ENCODE measurements at regions not wholly inside any gene's neighbourhood (a gene's known extent, or its start where the extent isn't known, plus 50 kb on each side); places are given as distances from the start of the nearest gene placed in this dataset.
"Not testable (repeated sequence)": the region's sequence is repeated elsewhere in the genome, so short reads cannot be mapped to it uniquely, and the experiment has no call there.

GRCh38 chr1:829932-830331 lies 93.8 kb upstream of the SAMD11 start:
- BruUV-seq (replicated peaks); H3K9me3 ChIP-seq; H3K4me1 ChIP-seq; H3K4me3 Mint-ChIP-seq (ENCODE audit: unreplicated experiment); H3K27me3 Mint-ChIP-seq (ENCODE audit: insufficient read depth, unreplicated experiment); POLR2A ChIA-PET; CTCF ChIA-PET; H3K36me3 ChIP-seq (ENCODE audit: control insufficient read depth, insufficient read depth, low read length); H3K27ac Mint-ChIP-seq (ENCODE audit: unreplicated experiment); H3K9me3 Mint-ChIP-seq (ENCODE audit: unreplicated experiment); DNase-seq; H3K27me3 ChIP-seq (replicated peaks; ENCODE audit: control insufficient read depth, insufficient read depth, low read length); intact Hi-C loops (cut with micrococcal nuclease; ENCODE audit: unreplicated experiment); H3K4me3 ChIP-seq (ENCODE audit: low read depth, low read length): not testable (repeated sequence)
- Mint-ChIP-seq H3K36me3 (ENCODE audit: insufficient read depth, unreplicated experiment) (peaks cover 21% of the 10 kb centered on the region), H3K4me1 (ENCODE audit: low read depth, unreplicated experiment) (peaks cover 11% of the 10 kb centered on the region)

- DNase-seq; H3K4me3 Mint-ChIP-seq (ENCODE audit: unreplicated experiment); H3K9me3 Mint-ChIP-seq (ENCODE audit: unreplicated experiment); H3K4me3 ChIP-seq (ENCODE audit: low read depth, low read length); H3K27me3 ChIP-seq (replicated peaks; ENCODE audit: control insufficient read depth, insufficient read depth, low read length); H3K36me3 ChIP-seq (ENCODE audit: control insufficient read depth, insufficient read depth, low read length); H3K27me3 Mint-ChIP-seq (ENCODE audit: insufficient read depth, unreplicated experiment); H3K27ac Mint-ChIP-seq (ENCODE audit: unreplicated experiment); BruUV-seq (replicated peaks); intact Hi-C loops (cut with micrococcal nuclease; ENCODE audit: unreplicated experiment); H3K9me3 ChIP-seq; POLR2A ChIA-PET; H3K4me1 ChIP-seq; CTCF ChIA-PET: not testable (repeated sequence)
- Mint-ChIP-seq H3K4me1 (ENCODE audit: low read depth, unreplicated experiment) (peaks cover 11% of the 10 kb centered on the region), H3K36me3 (ENCODE audit: insufficient read depth, unreplicated experiment) (peaks cover 21% of the 10 kb centered on the region)
Measured at GRCh38 chr1:830750-831149, 93.0 kb upstream of the SAMD11 start.

DNA sequence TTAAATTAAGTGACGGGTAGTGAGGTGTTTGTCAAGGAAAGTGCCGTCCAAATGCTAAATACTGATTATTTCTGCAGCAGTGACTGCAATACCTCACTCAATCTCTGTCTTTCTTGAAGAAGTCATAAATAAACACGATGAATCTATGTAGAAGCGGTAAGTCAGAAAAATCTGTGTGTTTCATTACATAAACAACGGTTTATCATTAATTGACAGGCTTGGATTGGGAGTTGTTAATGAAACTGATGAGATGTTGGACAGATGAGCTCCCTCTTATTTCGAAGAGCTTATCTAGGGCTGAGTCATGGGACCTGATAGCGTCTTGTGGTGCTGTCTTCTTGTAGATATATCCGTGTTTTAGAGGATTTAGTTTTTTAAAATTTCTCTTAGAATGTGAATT lies 92.2 kb upstream of the SAMD11 start:
- Mint-ChIP-seq H3K27me3 (ENCODE audit: insufficient read depth, unreplicated experiment) (no peaks in the 10 kb centered on the region), H3K27ac (ENCODE audit: unreplicated experiment) (no peak overlapping the region), H3K4me1 (ENCODE audit: low read depth, unreplicated experiment) (peaks cover 10% of the 10 kb centered on the region), H3K9me3 (ENCODE audit: unreplicated experiment) (no peaks in the 10 kb centered on the region), H3K36me3 (ENCODE audit: insufficient read depth, unreplicated experiment) (peaks cover 19% of the 10 kb centered on the region), H3K4me3 (ENCODE audit: unreplicated experiment) (no peak overlapping the region)
- CTCF ChIA-PET: no interaction called here
- Histone ChIP-seq H3K27me3 (replicated peaks; ENCODE audit: control insufficient read depth, insufficient read depth, low read length) (no peaks in the 10 kb centered on the region), H3K9me3 (no peaks in the 10 kb centered on the region), H3K4me3 (ENCODE audit: low read depth, low read length) (no peak overlapping the region), H3K4me1 (no peaks in the 10 kb centered on the region), H3K36me3 (ENCODE audit: control insufficient read depth, insufficient read depth, low read length) (no peaks in the 10 kb centered on the region)
- intact Hi-C loops (cut with micrococcal nuclease; ENCODE audit: unreplicated experiment): no loop called here
- no TSS peak for BruUV-seq (replicated peaks)
- TF ChIP-seq CTCF (IDR thresholded peaks at IDR 0.05; ENCODE audit: insufficient read depth in 1 of 2, low read depth in 1 of 2, low read length in 1 of 2, severe bottlenecking in 1 of 2, unreplicated experiment in 1 of 2): no peak
- POLR2A ChIA-PET: no interaction called here
- DNase-seq: no peak

DNA sequence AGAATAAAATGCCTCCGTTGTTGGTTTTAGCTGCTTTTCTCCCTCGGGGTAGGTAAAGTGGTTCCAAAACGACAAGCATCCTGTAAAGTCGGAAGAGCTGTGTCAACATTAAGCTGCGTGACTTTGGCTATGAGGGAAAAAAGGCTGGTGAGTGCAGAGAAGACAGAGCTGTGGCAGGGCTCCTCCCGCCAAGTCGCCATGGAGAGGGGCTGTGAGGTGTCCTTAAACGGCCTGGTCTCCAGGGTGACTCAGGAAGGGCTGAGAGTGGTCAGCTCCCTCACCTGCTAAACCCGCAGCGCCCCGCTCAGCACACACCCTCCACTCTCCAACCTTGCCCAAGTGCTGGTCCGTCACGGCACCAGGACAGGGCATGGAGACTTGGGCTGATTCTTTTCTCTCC lies 91.6 kb upstream of the SAMD11 start:
- H3K27me3 Mint-ChIP-seq (ENCODE audit: insufficient read depth, unreplicated experiment): no peaks in the 10 kb centered on the region
- POLR2A ChIA-PET: no interaction called here

GRCh38 chr1:833226-833625 lies 90.5 kb upstream of the SAMD11 start:
- intact Hi-C loops (cut with micrococcal nuclease; ENCODE audit: unreplicated experiment); H3K36me3 ChIP-seq (ENCODE audit: control insufficient read depth, insufficient read depth, low read length); H3K27ac Mint-ChIP-seq (ENCODE audit: unreplicated experiment); H3K27me3 Mint-ChIP-seq (ENCODE audit: insufficient read depth, unreplicated experiment); H3K9me3 Mint-ChIP-seq (ENCODE audit: unreplicated experiment); H3K4me1 Mint-ChIP-seq (ENCODE audit: low read depth, unreplicated experiment); H3K9me3 ChIP-seq; H3K27me3 ChIP-seq (replicated peaks; ENCODE audit: control insufficient read depth, insufficient read depth, low read length); H3K4me3 ChIP-seq (ENCODE audit: low read depth, low read length); H3K4me1 ChIP-seq; CTCF ChIA-PET; BruUV-seq (replicated peaks); H3K4me3 Mint-ChIP-seq (ENCODE audit: unreplicated experiment); POLR2A ChIA-PET; DNase-seq: not testable (repeated sequence)
- peaks cover 20% of the 10 kb centered on the region for H3K36me3 Mint-ChIP-seq (ENCODE audit: insufficient read depth, unreplicated experiment)

More for the DNA sequence above, 91.6 kb upstream of the SAMD11 start:
- Mint-ChIP-seq H3K36me3 (ENCODE audit: insufficient read depth, unreplicated experiment) (peaks cover 16% of the 10 kb centered on the region), H3K27ac (ENCODE audit: unreplicated experiment) (no peak overlapping the region), H3K4me3 (ENCODE audit: unreplicated experiment) (no peak overlapping the region), H3K4me1 (ENCODE audit: low read depth, unreplicated experiment) (peaks cover 7% of the 10 kb centered on the region), H3K9me3 (ENCODE audit: unreplicated experiment) (no peaks in the 10 kb centered on the region)
- CTCF ChIA-PET: no interaction called here
- DNase-seq: no peak
- Histone ChIP-seq H3K36me3 (ENCODE audit: control insufficient read depth, insufficient read depth, low read length) (no peaks in the 10 kb centered on the region), H3K9me3 (no peaks in the 10 kb centered on the region), H3K27me3 (replicated peaks; ENCODE audit: control insufficient read depth, insufficient read depth, low read length) (no peaks in the 10 kb centered on the region), H3K4me3 (ENCODE audit: low read depth, low read length) (no peak overlapping the region), H3K4me1 (no peaks in the 10 kb centered on the region)
- intact Hi-C loops (cut with micrococcal nuclease; ENCODE audit: unreplicated experiment): no loop called here
- BruUV-seq (replicated peaks): no TSS peak
- no peak for TF ChIP-seq CTCF (IDR thresholded peaks at IDR 0.05; ENCODE audit: insufficient read depth in 1 of 2, low read depth in 1 of 2, low read length in 1 of 2, severe bottlenecking in 1 of 2, unreplicated experiment in 1 of 2)

GRCh38 chr1:835509-835908 lies 88.2 kb upstream of the SAMD11 start:
- H3K27me3 ChIP-seq (replicated peaks; ENCODE audit: control insufficient read depth, insufficient read depth, low read length); H3K4me1 Mint-ChIP-seq (ENCODE audit: low read depth, unreplicated experiment); H3K27me3 Mint-ChIP-seq (ENCODE audit: insufficient read depth, unreplicated experiment); H3K27ac Mint-ChIP-seq (ENCODE audit: unreplicated experiment); H3K4me3 ChIP-seq (ENCODE audit: low read depth, low read length); BruUV-seq (replicated peaks); H3K36me3 ChIP-seq (ENCODE audit: control insufficient read depth, insufficient read depth, low read length); H3K4me1 ChIP-seq; H3K9me3 Mint-ChIP-seq (ENCODE audit: unreplicated experiment); CTCF ChIA-PET; H3K4me3 Mint-ChIP-seq (ENCODE audit: unreplicated experiment); intact Hi-C loops (cut with micrococcal nuclease; ENCODE audit: unreplicated experiment); DNase-seq; H3K9me3 ChIP-seq; POLR2A ChIA-PET: not testable (repeated sequence)
- peaks cover 20% of the 10 kb centered on the region for H3K36me3 Mint-ChIP-seq (ENCODE audit: insufficient read depth, unreplicated experiment)

All from Caco-2 (cell line).